ENCODE measurements at regions not wholly inside any gene's neighbourhood (a gene's known extent, or its start where the extent isn't known, plus 50 kb on each side); places are given as distances from the start of the nearest gene placed in this dataset.
"Not testable (repeated sequence)": the region's sequence is repeated elsewhere in the genome, so short reads cannot be mapped to it uniquely, and the experiment has no call there.

- Histone ChIP-seq H3K36me3 (no peaks in the 10 kb centered on the region), H3K27me3 (no peaks in the 10 kb centered on the region), H3K27ac (no peak overlapping the region), H3K4me1 (no peaks in the 10 kb centered on the region), H3K9me3 (no peaks in the 10 kb centered on the region), H3K4me3 (no peak overlapping the region)
- no peak for TF ChIP-seq CTCF (IDR thresholded peaks at IDR 0.05)
- DNase-seq (ENCODE audit: low spot score), result no peak
These were observed 138.3 kb downstream of the CHD9NB start for GRCh38 chr16:52914428-52914827.

GRCh38 chr16:52912565-52913173 is 140.0 kb downstream of the CHD9NB start:
- H3K4me3 ChIP-seq, result no peak overlapping the region
- H3K27ac ChIP-seq, result no peak overlapping the region
- no peaks in the 10 kb centered on the region for H3K4me1 ChIP-seq
- no peak for DNase-seq (ENCODE audit: low spot score)
- peak in 1 of 2 donors; percentile 78 for TF ChIP-seq CTCF (IDR thresholded peaks at IDR 0.05)
- H3K9me3 ChIP-seq, result no peaks in the 10 kb centered on the region
- no peaks in the 10 kb centered on the region for H3K36me3 ChIP-seq
- no peaks in the 10 kb centered on the region for H3K27me3 ChIP-seq

- H3K27ac ChIP-seq; H3K36me3 ChIP-seq; DNase-seq (ENCODE audit: low spot score); H3K4me3 ChIP-seq; H3K4me1 ChIP-seq; H3K9me3 ChIP-seq; H3K27me3 ChIP-seq: not testable (repeated sequence)
These were observed 144.6 kb downstream of the CHD9NB start for GRCh38 chr16:52908057-52908456.

GRCh38 chr16:52906281-52906680 is 146.4 kb downstream of the CHD9NB start:
- Histone ChIP-seq H3K4me3 (no peak overlapping the region), H3K9me3 (no peaks in the 10 kb centered on the region), H3K4me1 (no peaks in the 10 kb centered on the region), H3K27me3 (no peaks in the 10 kb centered on the region), H3K27ac (no peak overlapping the region), H3K36me3 (no peaks in the 10 kb centered on the region)
- no peak for TF ChIP-seq CTCF (IDR thresholded peaks at IDR 0.05)
- DNase-seq (ENCODE audit: low spot score), result no peak

- H3K27me3 ChIP-seq, result no peaks in the 10 kb centered on the region
- no peak for DNase-seq (ENCODE audit: low spot score)
- TF ChIP-seq CTCF (IDR thresholded peaks at IDR 0.05), result no peak
- no peaks in the 10 kb centered on the region for H3K36me3 ChIP-seq
- H3K27ac ChIP-seq, result no peak overlapping the region
- no peak overlapping the region for H3K4me3 ChIP-seq
- no peaks in the 10 kb centered on the region for H3K4me1 ChIP-seq
- H3K9me3 ChIP-seq, result no peaks in the 10 kb centered on the region
These were observed 156.1 kb downstream of the CHD9NB start for GRCh38 chr16:52896478-52897164.

- no peak for DNase-seq (ENCODE audit: low spot score)
- no peaks in the 10 kb centered on the region for H3K36me3 ChIP-seq
- no peaks in the 10 kb centered on the region for H3K27me3 ChIP-seq
- no peak for TF ChIP-seq CTCF (IDR thresholded peaks at IDR 0.05)
- H3K4me1 ChIP-seq, result no peaks in the 10 kb centered on the region
- H3K27ac ChIP-seq, result no peak overlapping the region
- H3K9me3 ChIP-seq, result no peaks in the 10 kb centered on the region
- no peak overlapping the region for H3K4me3 ChIP-seq
These were observed 178.7 kb downstream of the CHD9NB start for GRCh38 chr16:52874042-52874441.
